BE2C (cell line): ENCODE measurements at regions not wholly inside any gene's neighbourhood (a gene's known extent, or its start where the extent isn't known, plus 50 kb on each side); places are given as distances from the start of the nearest gene placed in this dataset.

Source experiments
- DNase-seq: peaks from one replicate; pipeline ENCODE4 v3.0.0-alpha.2; 2020
- H3K27me3 ChIP-seq: fragments of 250-450 bp; sonication (Bioruptor Pico); 2 replicates; pipeline ENCODE4 v1.5.1; 2020; ENCODE audit warnings: mild to moderate bottlenecking
- H3K36me3 ChIP-seq: fragments of 250-450 bp; sonication (Bioruptor Pico); 2 replicates; pipeline ENCODE4 v1.5.1; 2020; ENCODE audit warnings: mild to moderate bottlenecking
- H3K4me1 ChIP-seq: fragments of 250-450 bp; sonication (Bioruptor Pico); 2 replicates; pipeline ENCODE4 v1.5.1; 2020
- H3K4me3 ChIP-seq: 2 replicates; pipeline ENCODE4 v1.5.1; 2011; ENCODE audit warnings: low read depth, low read length
- H3K9me3 ChIP-seq: fragments of 250-450 bp; sonication (Bioruptor Pico); 2 replicates; pipeline ENCODE4 v1.5.1; 2020
- TF ChIP-seq, protein P1 (sequence below): IDR thresholded peaks from 2 replicates; pipeline ENCODE4 v1.5.1; 2012; ENCODE audit warnings: mild to moderate bottlenecking, low read depth, low read length

DNA sequence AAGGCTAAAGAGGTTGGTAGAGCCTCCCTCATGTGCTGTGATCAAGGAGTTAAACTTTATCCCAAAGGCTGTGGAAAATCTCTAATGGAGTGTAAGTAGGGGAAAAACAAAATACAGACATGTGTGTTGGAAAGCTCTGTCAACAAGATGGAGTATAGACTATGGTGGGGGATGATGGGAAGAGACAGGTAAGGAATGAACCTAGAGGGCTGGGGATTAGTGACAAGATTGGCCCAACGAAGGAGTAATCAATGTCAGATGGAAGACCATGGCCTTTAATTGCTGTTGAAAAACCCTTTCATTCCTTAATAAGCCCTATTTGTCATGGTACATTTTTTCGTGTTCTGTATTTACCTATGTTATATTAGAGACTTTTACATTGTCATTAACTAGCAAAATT is 278.6 kb downstream of the SQOR start:
- no peak for DNase-seq
- Histone ChIP-seq H3K36me3 (no peaks in the 10 kb centered on the region), H3K27me3 (peaks cover 2% of the 10 kb centered on the region; the same call in 1 of the 2 replicates), H3K4me3 (no peak overlapping the region), H3K9me3 (no peaks in the 10 kb centered on the region), H3K4me1 (no peaks in the 10 kb centered on the region)
- TF ChIP-seq, protein P1, sequence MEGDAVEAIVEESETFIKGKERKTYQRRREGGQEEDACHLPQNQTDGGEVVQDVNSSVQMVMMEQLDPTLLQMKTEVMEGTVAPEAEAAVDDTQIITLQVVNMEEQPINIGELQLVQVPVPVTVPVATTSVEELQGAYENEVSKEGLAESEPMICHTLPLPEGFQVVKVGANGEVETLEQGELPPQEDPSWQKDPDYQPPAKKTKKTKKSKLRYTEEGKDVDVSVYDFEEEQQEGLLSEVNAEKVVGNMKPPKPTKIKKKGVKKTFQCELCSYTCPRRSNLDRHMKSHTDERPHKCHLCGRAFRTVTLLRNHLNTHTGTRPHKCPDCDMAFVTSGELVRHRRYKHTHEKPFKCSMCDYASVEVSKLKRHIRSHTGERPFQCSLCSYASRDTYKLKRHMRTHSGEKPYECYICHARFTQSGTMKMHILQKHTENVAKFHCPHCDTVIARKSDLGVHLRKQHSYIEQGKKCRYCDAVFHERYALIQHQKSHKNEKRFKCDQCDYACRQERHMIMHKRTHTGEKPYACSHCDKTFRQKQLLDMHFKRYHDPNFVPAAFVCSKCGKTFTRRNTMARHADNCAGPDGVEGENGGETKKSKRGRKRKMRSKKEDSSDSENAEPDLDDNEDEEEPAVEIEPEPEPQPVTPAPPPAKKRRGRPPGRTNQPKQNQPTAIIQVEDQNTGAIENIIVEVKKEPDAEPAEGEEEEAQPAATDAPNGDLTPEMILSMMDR = no peak

DNA sequence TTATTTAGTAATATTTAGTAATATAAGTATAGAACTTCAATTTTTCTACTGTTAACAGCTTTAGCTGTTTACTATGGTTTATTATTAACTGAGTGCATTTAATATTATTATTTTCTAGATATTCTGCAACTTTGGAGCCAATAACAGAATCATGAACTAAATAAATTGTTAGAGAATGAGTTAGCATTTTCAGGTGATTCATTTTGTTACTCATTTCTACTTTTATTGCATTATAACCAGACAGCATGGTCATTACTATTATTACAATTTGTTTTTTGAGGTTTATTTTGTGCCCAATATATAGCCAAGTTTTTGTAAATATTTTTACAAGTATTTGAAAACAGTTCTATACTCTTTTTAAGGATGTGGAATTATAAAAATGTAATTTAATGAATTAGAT is 279.6 kb downstream of the SQOR start:
- Histone ChIP-seq H3K36me3 (no peaks in the 10 kb centered on the region), H3K4me1 (no peaks in the 10 kb centered on the region), H3K4me3 (no peak overlapping the region), H3K27me3 (peaks cover 2% of the 10 kb centered on the region; the same call in 1 of the 2 replicates), H3K9me3 (no peaks in the 10 kb centered on the region)
- DNase-seq = no peak
- TF ChIP-seq, protein P1 = no peak

DNA sequence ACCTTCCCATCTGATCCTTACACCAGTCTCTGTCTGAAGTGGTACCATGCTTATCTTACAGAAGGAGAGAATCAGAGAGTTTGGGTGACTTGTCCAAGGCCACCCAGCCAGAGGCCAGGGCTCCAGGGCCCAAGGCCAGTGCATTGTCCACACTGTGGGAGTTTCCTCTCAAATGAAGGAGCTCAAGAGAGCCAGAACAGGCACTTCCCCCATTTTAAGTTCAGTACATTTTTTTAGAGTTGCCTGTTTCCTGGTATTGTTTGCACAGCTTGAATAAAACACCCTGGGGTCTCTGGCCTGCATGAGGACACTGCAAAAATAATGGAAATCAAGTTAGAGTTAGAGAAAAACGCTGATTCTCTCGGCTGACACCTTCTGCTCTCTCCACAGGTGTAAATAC is 284.0 kb downstream of the SQOR start:
- no peak for DNase-seq
- TF ChIP-seq, protein P1 = no peak
- Histone ChIP-seq H3K9me3 (no peaks in the 10 kb centered on the region), H3K36me3 (no peaks in the 10 kb centered on the region), H3K4me1 (no peaks in the 10 kb centered on the region), H3K4me3 (no peak overlapping the region), H3K27me3 (no peaks in the 10 kb centered on the region; the same call in 1 of the 2 replicates)

DNA sequence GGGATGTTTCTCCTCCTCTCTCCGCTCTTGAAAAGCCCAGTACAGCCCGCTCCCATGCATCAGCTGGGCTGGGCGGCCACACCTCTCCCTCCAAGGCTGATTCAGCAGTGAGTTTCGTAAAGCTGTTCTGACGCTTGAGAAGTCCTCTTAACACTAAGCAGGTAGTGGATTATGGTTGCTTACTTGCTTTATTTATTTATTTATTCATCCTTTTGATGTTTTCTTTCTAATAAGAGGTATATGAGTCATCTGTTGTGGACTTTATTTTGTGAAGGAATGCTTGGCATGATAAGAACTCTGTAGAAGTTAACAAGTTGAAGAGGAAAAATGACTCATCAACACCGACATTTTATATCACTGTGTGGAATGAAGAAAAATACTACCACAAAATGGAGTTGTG is 285.0 kb downstream of the SQOR start:
- Histone ChIP-seq H3K36me3 (no peaks in the 10 kb centered on the region), H3K4me3 (no peak overlapping the region), H3K9me3 (no peaks in the 10 kb centered on the region), H3K4me1 (no peaks in the 10 kb centered on the region), H3K27me3 (0 out of 2 replicates have a peak, but pooled peaks cover 5% of the 10 kb centered on the region)
- TF ChIP-seq, protein P1 = no peak
- DNase-seq = no peak

DNA sequence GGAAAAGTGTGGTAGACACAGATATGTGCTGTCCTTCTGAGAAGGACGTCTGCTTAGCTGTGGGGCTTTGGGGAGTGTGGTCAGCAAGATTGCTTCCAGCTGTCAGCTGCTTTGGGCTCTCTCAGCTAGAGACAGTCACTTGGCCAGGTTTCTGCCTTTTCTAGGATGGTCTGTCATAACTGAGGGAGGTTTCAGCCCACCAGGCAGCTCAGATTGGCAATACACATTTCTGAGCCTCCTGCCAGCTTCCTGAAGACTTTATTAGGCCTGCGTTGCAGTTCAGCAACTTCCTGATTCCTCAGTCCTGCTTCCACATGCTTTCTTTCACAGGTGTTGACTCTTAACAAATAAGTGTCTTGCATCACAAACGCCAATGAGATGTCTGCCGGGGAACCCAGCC is 286.5 kb downstream of the SQOR start:
- TF ChIP-seq, protein P1 = no peak
- H3K4me3 ChIP-seq = no peak overlapping the region
- H3K27me3 ChIP-seq = 0 out of 2 replicates have a peak, but pooled peaks cover 5% of the 10 kb centered on the region
- no peaks in the 10 kb centered on the region for H3K4me1 ChIP-seq
- DNase-seq = no peak
- no peaks in the 10 kb centered on the region for H3K36me3 ChIP-seq
- no peaks in the 10 kb centered on the region for H3K9me3 ChIP-seq

DNA sequence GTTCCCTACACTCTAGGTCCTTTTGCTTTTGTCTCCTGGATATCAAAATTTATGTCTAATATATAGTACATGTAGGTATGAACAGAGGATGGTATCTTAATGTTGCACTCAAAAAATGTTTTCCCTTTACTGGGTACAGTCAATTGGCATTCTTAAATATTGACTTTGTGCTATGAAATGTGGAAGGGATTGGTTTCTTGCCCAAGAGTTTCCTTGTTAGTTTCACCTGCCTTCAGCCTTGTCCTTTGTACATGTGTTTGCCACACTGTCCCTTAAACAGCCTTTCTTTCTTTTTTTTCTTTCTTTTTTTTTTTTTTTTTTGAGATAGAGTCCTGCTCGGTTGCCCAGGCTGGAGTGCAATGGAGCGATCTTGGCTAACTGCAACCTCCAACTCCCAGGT is 287.1 kb downstream of the SQOR start:
- Histone ChIP-seq H3K27me3 (0 out of 2 replicates have a peak, but pooled peaks cover 5% of the 10 kb centered on the region), H3K9me3 (no peaks in the 10 kb centered on the region), H3K4me1 (no peaks in the 10 kb centered on the region), H3K4me3 (no peak overlapping the region), H3K36me3 (no peaks in the 10 kb centered on the region)
- DNase-seq = no peak
- TF ChIP-seq, protein P1 = no peak
